ENCODE measurements at regions not wholly inside any gene's neighbourhood (a gene's known extent, or its start where the extent isn't known, plus 50 kb on each side); places are given as distances from the start of the nearest gene placed in this dataset.

- DNase-seq (ENCODE audit: low read depth) = no peak
Measured at GRCh38 chr1:113007706-113008364, 51.8 kb upstream of the SLC16A1 start.

- DNase-seq (ENCODE audit: low read depth) = no peak
Measured at GRCh38 chr1:113008365-113008714, 52.3 kb upstream of the SLC16A1 start.

GRCh38 chr1:113012149-113012548 is 56.2 kb upstream of the SLC16A1 start:
- no peak for DNase-seq (ENCODE audit: low read depth)

DNA sequence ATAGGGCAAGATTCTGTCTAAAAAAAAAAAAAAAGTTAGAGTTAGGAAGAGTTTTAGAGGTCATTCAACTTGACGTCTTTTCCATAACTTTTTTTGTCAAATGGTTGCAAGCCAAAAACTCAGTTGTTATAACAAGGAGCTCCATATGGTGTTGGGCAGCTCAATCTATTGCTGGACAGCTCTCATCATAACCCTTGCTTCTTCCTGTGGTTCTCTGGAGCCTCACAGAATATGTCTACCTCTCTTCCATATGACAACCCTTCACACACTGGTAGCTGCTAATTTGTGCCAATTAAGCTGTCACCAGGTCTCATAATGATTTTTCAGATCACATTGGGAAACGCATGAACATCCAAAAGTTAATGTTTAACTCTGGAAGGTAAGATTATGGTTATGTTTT is 57.8 kb upstream of the SLC16A1 start:
- DNase-seq (ENCODE audit: low read depth) = no peak

DNA sequence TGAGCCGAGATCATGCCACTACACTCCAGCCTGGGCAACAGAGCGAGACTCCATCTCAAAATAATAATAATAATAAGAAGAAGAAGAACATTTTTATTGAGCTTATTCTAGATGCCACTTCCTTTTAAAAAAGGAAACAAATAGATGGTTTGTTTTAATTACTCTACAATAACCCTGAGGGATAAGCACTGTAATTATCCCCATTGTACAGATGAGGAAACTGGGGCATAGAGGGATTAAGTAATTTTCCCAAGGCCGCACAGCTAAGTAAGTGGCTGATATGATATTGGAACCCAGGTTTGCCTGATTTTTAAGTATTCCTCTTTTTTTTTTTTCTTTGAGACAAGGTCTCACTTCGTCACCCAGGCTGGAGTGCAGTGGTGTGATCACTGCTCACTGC is 58.5 kb upstream of the LRIG2 start:
- no peak for DNase-seq (ENCODE audit: low read depth)

DNA sequence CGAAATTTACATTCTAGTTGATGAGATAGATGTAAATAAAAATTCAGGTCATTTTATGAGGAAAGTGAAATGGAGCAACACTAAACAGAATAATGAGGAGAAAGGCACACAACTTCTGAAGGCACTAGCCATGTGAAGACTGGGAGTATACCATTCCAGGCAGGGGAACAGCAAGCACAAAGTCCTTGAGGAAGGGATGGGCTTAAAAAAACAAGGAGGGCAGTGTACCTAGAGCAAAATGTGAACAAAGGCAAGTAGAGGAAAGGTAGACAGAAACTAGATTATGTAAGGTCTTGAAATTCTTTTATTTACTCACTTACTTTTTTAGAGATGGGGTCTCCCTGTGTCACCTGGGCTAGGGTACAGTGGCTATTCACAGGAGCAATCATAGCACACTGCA is 54.1 kb upstream of the LRIG2 start:
- DNase-seq (ENCODE audit: low read depth) = no peak

DNA sequence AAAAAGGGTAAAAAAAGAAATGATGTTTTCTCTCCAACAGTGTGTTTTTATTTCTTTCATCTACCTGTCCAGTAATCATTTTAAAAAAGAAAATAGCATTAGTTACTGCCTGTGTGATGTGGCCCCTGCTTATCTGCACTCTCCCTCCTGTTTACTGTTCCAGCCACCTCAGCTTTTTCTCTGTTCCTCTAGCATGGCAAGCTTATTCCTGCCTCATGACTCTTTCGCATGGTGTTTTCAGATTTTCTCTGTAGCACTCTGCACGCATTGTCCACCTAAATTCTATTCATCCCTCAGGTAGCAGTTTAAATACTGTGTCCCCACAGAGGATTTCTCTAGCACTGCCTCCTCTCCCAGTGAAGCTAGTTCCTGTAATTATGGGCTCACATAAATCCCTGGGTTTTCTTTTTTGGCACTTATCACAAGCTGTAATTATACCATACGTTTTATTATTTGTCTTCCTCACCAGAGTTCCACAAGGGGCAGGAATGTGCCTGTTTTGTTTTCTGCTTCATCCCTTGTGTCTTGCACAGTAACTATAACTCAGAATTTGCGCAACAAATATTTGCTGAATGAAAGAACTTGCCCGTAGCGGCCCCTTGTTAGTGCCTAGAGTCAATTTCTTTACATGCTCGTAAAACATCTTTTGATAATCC is 51.4 kb upstream of the LRIG2 start:
- DNase-seq (ENCODE audit: low read depth) = peak; percentile 30

Measured in EH (cell line).